ENCODE measurements at regions not wholly inside any gene's neighbourhood (a gene's known extent, or its start where the extent isn't known, plus 50 kb on each side); places are given as distances from the start of the nearest gene placed in this dataset.

DNA sequence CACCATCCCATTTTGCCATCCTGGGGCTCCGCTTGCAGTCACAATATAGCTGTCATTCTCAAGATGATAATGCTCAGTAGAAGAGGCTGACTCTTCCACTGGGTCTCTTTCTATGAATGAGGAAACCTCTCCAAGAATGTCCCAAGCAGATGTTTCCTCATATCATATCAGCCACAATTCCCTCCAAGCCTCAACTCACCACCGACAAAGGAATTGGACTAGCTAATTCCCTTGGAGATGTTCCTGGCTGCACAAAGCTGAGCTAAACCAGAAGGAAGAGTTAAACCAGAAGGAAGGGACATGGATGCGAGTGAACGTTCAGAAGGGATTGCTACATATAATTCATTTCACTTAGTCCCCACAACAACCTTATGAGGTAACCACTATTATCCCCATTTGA lies 65.0 kb upstream of the NPAS2 start:
- H3K4me1 ChIP-seq, result no peaks in the 10 kb centered on the region
- H3K27ac ChIP-seq, result no peak overlapping the region
- DNase-seq, result no peak
- no peaks in the 10 kb centered on the region for H3K36me3 ChIP-seq
- no peaks in the 10 kb centered on the region for H3K9me3 ChIP-seq
- no peak overlapping the region for H3K4me3 ChIP-seq
- H3K27me3 ChIP-seq, result no peaks in the 10 kb centered on the region
- TF ChIP-seq POLR2A (IDR thresholded peaks at IDR 0.05), result no peak
- TF ChIP-seq, protein P1, sequence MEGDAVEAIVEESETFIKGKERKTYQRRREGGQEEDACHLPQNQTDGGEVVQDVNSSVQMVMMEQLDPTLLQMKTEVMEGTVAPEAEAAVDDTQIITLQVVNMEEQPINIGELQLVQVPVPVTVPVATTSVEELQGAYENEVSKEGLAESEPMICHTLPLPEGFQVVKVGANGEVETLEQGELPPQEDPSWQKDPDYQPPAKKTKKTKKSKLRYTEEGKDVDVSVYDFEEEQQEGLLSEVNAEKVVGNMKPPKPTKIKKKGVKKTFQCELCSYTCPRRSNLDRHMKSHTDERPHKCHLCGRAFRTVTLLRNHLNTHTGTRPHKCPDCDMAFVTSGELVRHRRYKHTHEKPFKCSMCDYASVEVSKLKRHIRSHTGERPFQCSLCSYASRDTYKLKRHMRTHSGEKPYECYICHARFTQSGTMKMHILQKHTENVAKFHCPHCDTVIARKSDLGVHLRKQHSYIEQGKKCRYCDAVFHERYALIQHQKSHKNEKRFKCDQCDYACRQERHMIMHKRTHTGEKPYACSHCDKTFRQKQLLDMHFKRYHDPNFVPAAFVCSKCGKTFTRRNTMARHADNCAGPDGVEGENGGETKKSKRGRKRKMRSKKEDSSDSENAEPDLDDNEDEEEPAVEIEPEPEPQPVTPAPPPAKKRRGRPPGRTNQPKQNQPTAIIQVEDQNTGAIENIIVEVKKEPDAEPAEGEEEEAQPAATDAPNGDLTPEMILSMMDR (IDR thresholded peaks at IDR 0.05), result no peak

DNA sequence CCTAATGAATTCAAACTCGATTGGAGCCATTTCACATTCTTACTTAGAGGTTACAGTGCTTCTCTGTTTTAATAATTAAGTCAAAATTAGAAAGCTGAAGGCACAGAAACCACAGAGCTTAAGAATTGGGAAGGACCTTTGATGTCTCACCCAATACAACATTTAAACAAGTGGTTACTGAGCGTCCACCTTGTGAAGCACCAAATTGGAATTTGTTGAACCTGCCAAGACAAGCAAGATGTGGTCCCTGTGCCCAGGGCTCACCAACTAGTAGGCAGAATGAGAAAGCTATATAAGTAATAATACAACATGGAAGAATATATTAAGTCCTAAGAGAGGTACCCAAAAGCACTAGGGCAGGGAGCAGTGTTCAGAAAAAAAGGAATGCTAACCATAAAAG lies 64.5 kb upstream of the NPAS2 start:
- no peaks in the 10 kb centered on the region for H3K27me3 ChIP-seq
- no peak overlapping the region for H3K4me3 ChIP-seq
- no peak for DNase-seq
- H3K36me3 ChIP-seq, result no peaks in the 10 kb centered on the region
- H3K4me1 ChIP-seq, result no peaks in the 10 kb centered on the region
- H3K27ac ChIP-seq, result no peak overlapping the region
- H3K9me3 ChIP-seq, result no peaks in the 10 kb centered on the region
- TF ChIP-seq, protein P1 (IDR thresholded peaks at IDR 0.05), result no peak

DNA sequence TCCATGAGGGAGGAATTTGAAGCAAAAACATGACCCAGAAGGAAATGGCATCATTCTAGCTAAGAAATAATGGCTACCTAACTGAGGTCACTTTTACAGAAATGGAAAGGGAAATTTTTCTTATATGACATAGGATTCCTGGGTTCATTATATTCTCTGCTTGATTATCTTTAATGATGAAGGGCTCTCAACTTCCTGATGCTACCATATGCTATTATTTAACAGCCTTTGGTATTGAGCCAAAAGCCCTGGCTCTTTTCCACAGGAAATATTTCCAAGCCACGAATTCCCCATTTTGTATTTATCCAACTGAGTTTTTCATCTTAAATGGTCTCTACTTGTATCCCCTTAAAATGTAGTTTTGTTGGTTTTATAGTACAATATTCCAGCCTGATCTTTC lies 63.2 kb upstream of the NPAS2 start:
- Histone ChIP-seq H3K27me3 (no peaks in the 10 kb centered on the region), H3K9me3 (no peaks in the 10 kb centered on the region), H3K4me1 (no peaks in the 10 kb centered on the region), H3K36me3 (no peaks in the 10 kb centered on the region), H3K4me3 (no peak overlapping the region), H3K27ac (no peak overlapping the region)
- TF ChIP-seq, protein P1 (IDR thresholded peaks at IDR 0.05), result no peak
- no peak for TF ChIP-seq POLR2A (IDR thresholded peaks at IDR 0.05)
- DNase-seq, result no peak

DNA sequence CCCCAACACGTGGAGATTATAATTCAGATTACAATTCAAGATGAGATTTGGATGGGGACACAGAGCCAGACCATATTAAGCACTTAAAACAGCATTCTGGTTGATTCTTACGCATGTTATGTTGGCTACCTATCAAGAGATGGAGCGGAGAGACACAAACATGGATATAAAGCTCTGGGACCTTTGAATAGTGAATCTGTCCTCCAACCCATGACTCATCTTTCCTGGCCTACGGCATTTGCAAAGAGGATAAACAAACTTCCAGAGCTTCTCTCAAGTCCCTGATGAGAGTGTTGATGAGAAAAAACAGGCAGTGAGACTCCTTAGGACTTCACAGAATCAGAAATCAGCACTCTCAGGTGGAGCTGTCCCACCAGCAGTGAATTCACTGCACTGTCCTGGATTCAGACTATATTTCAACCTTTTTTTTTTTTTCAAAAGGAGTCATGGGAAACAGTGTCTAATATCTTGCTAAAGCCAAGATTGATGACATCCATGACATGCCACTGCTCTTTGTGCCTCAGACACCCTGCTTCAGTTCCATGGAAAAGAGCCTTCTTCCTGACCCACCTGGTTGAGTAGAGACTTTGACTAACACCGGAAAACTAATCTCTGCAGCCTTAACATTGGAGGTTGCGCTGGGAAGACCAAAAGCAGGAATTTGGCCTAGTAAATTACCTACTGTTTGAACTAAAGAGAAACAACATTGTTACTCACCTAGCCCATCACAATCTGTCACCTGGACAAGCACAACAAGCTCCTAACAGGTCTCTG lies 62.1 kb upstream of the NPAS2 start:
- no peaks in the 10 kb centered on the region for H3K9me3 ChIP-seq
- H3K4me1 ChIP-seq, result no peaks in the 10 kb centered on the region
- no peaks in the 10 kb centered on the region for H3K27me3 ChIP-seq
- H3K27ac ChIP-seq, result peak overlapping the region in 2 of 4 donors; percentile 5 to 41
- no peak overlapping the region for H3K4me3 ChIP-seq
- no peaks in the 10 kb centered on the region for H3K36me3 ChIP-seq
- no peak for TF ChIP-seq POLR2A (IDR thresholded peaks at IDR 0.05)
- TF ChIP-seq, protein P1 (IDR thresholded peaks at IDR 0.05), result no peak
- DNase-seq, result no peak

DNA sequence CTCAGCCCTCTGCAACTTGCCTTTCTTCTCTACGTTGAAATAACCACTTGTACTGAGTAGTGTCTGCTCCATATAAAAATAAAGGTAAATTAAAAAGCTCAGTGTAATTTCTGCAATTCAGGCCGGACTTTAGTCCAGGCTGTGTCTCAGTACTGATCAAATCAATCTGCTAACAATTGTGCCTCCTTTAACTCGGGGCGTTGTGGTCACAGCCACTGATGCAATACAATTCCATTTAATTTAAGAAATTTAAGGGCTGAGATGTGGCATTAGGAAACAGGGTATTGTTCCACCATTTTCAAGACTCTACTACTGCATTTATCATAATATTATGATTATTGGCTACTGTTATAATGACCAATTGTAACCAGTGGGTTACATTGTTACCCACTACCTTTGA lies 60.0 kb upstream of the NPAS2 start:
- TF ChIP-seq, protein P1 (IDR thresholded peaks at IDR 0.05), result no peak
- no peak overlapping the region for H3K4me3 ChIP-seq

DNA sequence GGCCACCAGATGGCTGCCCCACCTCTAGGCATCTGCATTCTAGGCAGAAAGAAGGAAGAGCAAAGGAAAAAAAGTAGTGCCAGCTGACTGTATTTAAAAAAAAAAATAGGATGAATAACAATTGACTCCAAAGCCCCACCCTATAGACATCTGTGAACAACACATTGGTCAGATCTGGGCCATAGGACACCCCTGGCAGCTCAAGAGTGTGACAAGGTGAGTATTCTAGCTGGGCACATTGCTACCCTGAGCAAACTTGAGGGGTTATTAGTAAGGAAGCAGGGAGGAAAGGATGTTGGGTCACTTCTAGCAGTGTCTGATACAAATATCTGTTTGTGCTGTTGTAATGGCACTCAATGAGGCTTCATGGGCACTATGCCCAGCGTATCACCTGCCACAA lies 58.6 kb upstream of the NPAS2 start:
- Histone ChIP-seq H3K27ac (no peak overlapping the region), H3K27me3 (no peaks in the 10 kb centered on the region), H3K4me1 (no peaks in the 10 kb centered on the region), H3K9me3 (no peaks in the 10 kb centered on the region), H3K4me3 (no peak overlapping the region), H3K36me3 (no peaks in the 10 kb centered on the region)
- no peak for DNase-seq
- TF ChIP-seq, protein P1 (IDR thresholded peaks at IDR 0.05), result no peak
- TF ChIP-seq POLR2A (IDR thresholded peaks at IDR 0.05), result no peak

More for the DNA sequence above, 60.0 kb upstream of the NPAS2 start:
- Histone ChIP-seq H3K4me1 (no peaks in the 10 kb centered on the region), H3K27ac (no peak overlapping the region), H3K36me3 (no peaks in the 10 kb centered on the region), H3K9me3 (no peaks in the 10 kb centered on the region), H3K27me3 (no peaks in the 10 kb centered on the region)
- DNase-seq, result no peak

Measured in Peyer's patch (tissue), 4 donors.